ENCODE measurements at regions not wholly inside any gene's neighbourhood (a gene's known extent, or its start where the extent isn't known, plus 50 kb on each side); places are given as distances from the start of the nearest gene placed in this dataset.

DNA sequence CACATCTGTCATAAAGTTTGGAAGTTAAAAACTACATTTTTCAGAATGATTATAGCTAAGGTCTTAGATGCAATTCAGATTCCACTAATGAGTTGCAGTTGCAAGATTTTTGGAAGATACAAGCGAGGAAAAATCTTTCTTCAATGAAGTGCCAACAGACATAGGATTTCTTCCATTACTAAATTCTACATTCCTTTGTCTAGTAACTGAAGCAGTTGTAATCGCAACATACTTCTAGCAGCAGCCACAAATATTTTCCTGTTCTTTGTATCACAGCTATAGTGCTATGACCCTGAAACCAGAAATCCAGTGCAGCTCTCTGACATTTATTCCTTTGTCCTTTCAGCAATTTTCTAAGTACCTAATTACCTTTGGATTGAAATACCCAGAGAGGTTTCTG, 225.2 kb upstream of the SLIT2 start:
- DNase-seq (ENCODE audit: low read depth) = no peak
- TF ChIP-seq, protein P1, sequence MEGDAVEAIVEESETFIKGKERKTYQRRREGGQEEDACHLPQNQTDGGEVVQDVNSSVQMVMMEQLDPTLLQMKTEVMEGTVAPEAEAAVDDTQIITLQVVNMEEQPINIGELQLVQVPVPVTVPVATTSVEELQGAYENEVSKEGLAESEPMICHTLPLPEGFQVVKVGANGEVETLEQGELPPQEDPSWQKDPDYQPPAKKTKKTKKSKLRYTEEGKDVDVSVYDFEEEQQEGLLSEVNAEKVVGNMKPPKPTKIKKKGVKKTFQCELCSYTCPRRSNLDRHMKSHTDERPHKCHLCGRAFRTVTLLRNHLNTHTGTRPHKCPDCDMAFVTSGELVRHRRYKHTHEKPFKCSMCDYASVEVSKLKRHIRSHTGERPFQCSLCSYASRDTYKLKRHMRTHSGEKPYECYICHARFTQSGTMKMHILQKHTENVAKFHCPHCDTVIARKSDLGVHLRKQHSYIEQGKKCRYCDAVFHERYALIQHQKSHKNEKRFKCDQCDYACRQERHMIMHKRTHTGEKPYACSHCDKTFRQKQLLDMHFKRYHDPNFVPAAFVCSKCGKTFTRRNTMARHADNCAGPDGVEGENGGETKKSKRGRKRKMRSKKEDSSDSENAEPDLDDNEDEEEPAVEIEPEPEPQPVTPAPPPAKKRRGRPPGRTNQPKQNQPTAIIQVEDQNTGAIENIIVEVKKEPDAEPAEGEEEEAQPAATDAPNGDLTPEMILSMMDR (conservative IDR thresholded peaks at IDR 0.05; ENCODE audit: control insufficient read depth, insufficient read depth, low read depth, low read length) = no peak
- H3K4me3 ChIP-seq (ENCODE audit: control insufficient read depth, low read depth, low read length) = no peak overlapping the region

DNA sequence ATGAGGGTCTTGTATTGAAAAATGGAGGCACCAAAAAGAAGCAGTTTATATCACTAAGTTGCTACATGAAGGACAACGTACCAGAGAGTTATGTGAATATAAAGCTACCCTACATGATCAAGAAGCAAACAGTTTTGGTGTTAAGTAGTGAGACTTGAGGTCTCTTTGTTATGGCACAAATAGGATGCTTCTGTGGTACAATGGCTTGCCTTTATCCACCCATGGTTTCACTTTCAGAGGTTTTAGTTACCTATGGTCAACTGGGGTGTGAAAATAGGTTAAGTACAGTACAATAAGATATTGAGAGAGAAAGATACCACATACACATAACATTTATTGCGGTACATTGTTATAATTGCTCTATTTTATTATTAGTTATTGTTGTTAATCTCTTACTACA, 229.2 kb upstream of the SLIT2 start:
- no peak for DNase-seq (ENCODE audit: low read depth)

DNA sequence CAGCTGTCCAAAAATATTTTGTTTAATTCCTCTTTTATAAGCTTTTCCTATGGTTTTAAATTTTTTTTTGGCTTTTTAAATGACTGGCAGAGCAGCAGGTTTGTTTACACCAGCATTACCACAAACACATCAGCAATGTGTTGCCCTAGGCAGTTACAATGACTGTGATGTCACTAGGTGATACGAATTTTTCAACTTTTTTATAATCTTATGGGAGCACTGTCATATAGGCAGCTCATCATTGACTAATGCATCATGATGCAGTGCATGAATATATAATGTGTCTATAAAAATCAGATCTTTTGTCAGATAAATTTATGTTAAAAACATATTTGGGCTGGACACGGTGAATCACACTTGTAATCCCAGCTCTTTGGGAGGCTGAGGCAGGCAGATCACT, 231.6 kb upstream of the SLIT2 start:
- TF ChIP-seq, protein P1 (conservative IDR thresholded peaks at IDR 0.05; ENCODE audit: control insufficient read depth, insufficient read depth, low read depth, low read length) = no peak
- DNase-seq (ENCODE audit: low read depth) = no peak
- no peak overlapping the region for H3K4me3 ChIP-seq (ENCODE audit: control insufficient read depth, low read depth, low read length)

More for the DNA sequence above, 229.2 kb upstream of the SLIT2 start:
- no peak overlapping the region for H3K4me3 ChIP-seq (ENCODE audit: control insufficient read depth, low read depth, low read length)
- TF ChIP-seq, protein P1 (conservative IDR thresholded peaks at IDR 0.05; ENCODE audit: control insufficient read depth, insufficient read depth, low read depth, low read length) = no peak

DNA sequence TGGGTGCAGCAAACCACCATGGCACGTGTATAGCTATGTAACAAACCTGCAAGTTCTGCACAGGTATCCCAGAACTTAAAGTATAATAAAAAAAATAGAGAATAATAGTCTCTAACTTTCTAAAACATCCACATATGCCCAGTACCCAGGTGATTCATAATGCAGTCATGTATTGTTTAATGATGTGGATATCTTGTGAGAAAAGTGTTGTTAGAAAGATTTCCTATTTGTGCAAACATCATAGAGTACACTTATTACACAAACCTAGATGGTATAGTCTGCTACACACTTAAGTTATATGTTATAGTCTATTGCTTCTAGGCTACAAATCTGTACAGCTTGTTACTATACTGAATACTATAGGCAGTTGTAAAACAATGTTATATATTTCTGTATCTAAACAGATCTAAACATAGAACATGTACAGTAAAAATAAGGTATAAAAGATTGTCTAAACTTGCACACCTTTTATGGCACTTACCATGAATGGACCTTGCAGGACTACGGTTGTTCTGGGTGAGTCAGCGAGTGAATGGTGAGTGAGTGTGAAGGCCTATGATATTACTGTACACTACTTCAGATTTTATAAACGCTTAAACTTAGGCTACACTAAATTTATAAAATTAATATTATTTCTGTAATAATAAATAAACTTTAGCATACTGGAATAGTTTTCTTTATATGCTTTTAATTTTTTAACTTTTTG, 232.2 kb upstream of the SLIT2 start:
- TF ChIP-seq, protein P1 (conservative IDR thresholded peaks at IDR 0.05; ENCODE audit: control insufficient read depth, insufficient read depth, low read depth, low read length) = no peak
- DNase-seq (ENCODE audit: low read depth) = peak; percentile 57
- H3K4me3 ChIP-seq (ENCODE audit: control insufficient read depth, low read depth, low read length) = no peak overlapping the region

DNA sequence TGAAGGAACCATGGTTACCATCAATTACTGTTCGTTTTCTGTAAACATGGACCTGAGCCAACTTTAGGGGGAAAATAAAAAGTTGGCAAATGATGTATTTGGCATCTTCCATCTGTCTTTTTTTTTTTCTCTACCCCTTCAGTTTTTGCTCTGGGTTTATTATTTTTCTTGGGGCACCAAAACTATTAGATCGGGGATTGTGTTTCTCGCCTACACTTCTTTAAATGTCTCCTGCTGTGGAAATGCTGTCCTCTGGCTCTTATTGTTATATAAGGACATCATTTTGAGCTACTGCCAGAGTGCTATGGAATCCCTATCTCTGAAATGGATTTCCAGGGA, 234.0 kb upstream of the SLIT2 start:
- no peak overlapping the region for H3K4me3 ChIP-seq (ENCODE audit: control insufficient read depth, low read depth, low read length)
- DNase-seq (ENCODE audit: low read depth) = no peak
- TF ChIP-seq, protein P1 (conservative IDR thresholded peaks at IDR 0.05; ENCODE audit: control insufficient read depth, insufficient read depth, low read depth, low read length) = no peak

DNA sequence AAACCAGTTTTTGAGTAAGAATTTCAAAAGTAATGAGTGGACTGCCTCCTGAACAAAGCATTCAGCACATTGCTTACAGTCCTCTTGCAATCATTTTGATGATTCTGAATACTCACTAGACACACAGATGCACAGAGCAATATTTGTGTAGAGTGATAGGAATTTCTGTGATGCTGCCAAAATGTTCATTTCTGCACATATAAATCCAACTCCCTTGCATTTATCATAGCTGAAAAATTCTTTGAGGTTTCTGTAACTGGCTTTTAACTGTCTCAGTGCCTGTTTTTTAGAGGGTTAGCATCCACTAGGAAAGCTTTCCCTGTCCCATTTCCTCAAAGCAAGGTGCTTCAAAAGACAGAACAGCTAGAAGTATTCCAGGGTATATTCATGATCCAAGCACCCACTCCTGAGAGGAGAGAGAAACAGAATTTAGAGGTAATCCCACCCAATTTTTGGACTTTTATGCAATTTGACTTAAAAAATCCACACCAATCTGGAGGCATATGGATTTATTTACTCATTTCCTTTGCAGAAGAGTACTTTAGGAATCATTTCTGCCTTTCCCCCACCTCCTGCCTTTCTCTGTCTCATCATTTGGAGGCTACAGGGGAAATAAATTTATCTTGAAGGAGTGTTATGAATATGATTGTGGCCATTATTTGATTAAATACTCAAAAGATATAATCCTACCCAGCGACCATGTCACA, 234.5 kb upstream of the SLIT2 start:
- H3K4me3 ChIP-seq (ENCODE audit: control insufficient read depth, low read depth, low read length) = no peak overlapping the region
- TF ChIP-seq, protein P1 (conservative IDR thresholded peaks at IDR 0.05; ENCODE audit: control insufficient read depth, insufficient read depth, low read depth, low read length) = no peak
- DNase-seq (ENCODE audit: low read depth) = peak; percentile 78
